HUES6 (cell line): ENCODE measurements at regions not wholly inside any gene's neighbourhood (a gene's known extent, or its start where the extent isn't known, plus 50 kb on each side); places are given as distances from the start of the nearest gene placed in this dataset.

Experiments used
- H3K27ac ChIP-seq: 2 replicates; pipeline ENCODE4 v1.7.0; 2013; ENCODE audit warnings: low read depth, mild to moderate bottlenecking, low read length, inconsistent platforms
- H3K27me3 ChIP-seq: 2 replicates; pipeline ENCODE4 v1.6.1; 2013; ENCODE audit warnings: low read length; ENCODE audit not compliant: control insufficient read depth, insufficient read depth
- H3K36me3 ChIP-seq: 2 replicates; pipeline ENCODE4 v1.6.1; 2013; ENCODE audit warnings: low read length; ENCODE audit not compliant: control insufficient read depth, insufficient read depth
- H3K4me1 ChIP-seq: 2 replicates; pipeline ENCODE4 v1.6.1; 2013; ENCODE audit warnings: low read length; ENCODE audit not compliant: control insufficient read depth, insufficient read depth
- H3K4me3 ChIP-seq: 2 replicates; pipeline ENCODE4 v1.5.1; 2013; ENCODE audit warnings: low read depth, low read length
- H3K9ac ChIP-seq: one replicate; pipeline ENCODE4 v1.6.1; 2013; ENCODE audit warnings: mild to moderate bottlenecking, low read length
- H3K9me3 ChIP-seq: 2 replicates; pipeline ENCODE4 v1.6.1; 2013; ENCODE audit warnings: low read depth, low read length; ENCODE audit not compliant: control insufficient read depth, insufficient read depth

GRCh38 chr4:108488865-108489264 is 131.5 kb upstream of the RPL34 start:
- H3K4me3 ChIP-seq, result no peak overlapping the region
- H3K4me1 ChIP-seq, result no peaks in the 10 kb centered on the region

GRCh38 chr4:108486046-108486445 is 134.3 kb upstream of the RPL34 start:
- no peak overlapping the region for H3K9ac ChIP-seq
- H3K9me3 ChIP-seq, result no peaks in the 10 kb centered on the region
- no peaks in the 10 kb centered on the region for H3K27me3 ChIP-seq
- no peak overlapping the region for H3K27ac ChIP-seq
- no peaks in the 10 kb centered on the region for H3K4me1 ChIP-seq
- no peak overlapping the region for H3K4me3 ChIP-seq
- H3K36me3 ChIP-seq, result no peaks in the 10 kb centered on the region

More at GRCh38 chr4:108488865-108489264, 131.5 kb upstream of the RPL34 start:
- no peaks in the 10 kb centered on the region; the same call in 1 of the 2 replicates for H3K9me3 ChIP-seq
- no peaks in the 10 kb centered on the region for H3K36me3 ChIP-seq
- no peak overlapping the region for H3K9ac ChIP-seq
- no peaks in the 10 kb centered on the region for H3K27me3 ChIP-seq
- no peak overlapping the region for H3K27ac ChIP-seq

GRCh38 chr4:108484187-108484586 is 136.2 kb upstream of the RPL34 start:
- no peak overlapping the region for H3K4me3 ChIP-seq
- H3K9me3 ChIP-seq, result no peaks in the 10 kb centered on the region
- no peaks in the 10 kb centered on the region for H3K36me3 ChIP-seq
- H3K9ac ChIP-seq, result no peak overlapping the region
- H3K4me1 ChIP-seq, result no peaks in the 10 kb centered on the region
- no peaks in the 10 kb centered on the region for H3K27me3 ChIP-seq
- H3K27ac ChIP-seq, result no peak overlapping the region

GRCh38 chr4:108483650-108484049 is 136.7 kb upstream of the RPL34 start:
- no peaks in the 10 kb centered on the region for H3K36me3 ChIP-seq
- no peak overlapping the region for H3K4me3 ChIP-seq
- no peaks in the 10 kb centered on the region for H3K9me3 ChIP-seq
- H3K9ac ChIP-seq, result no peak overlapping the region
- H3K27me3 ChIP-seq, result no peaks in the 10 kb centered on the region
- H3K4me1 ChIP-seq, result no peaks in the 10 kb centered on the region
- no peak overlapping the region for H3K27ac ChIP-seq

GRCh38 chr4:108483079-108483478 is 137.3 kb upstream of the RPL34 start:
- H3K27me3 ChIP-seq, result no peaks in the 10 kb centered on the region
- H3K27ac ChIP-seq, result no peak overlapping the region
- no peaks in the 10 kb centered on the region for H3K9me3 ChIP-seq
- H3K4me1 ChIP-seq, result no peaks in the 10 kb centered on the region
- no peaks in the 10 kb centered on the region for H3K36me3 ChIP-seq
- no peak overlapping the region for H3K4me3 ChIP-seq
- no peak overlapping the region for H3K9ac ChIP-seq

- no peak overlapping the region for H3K27ac ChIP-seq
- no peak overlapping the region for H3K9ac ChIP-seq
- no peaks in the 10 kb centered on the region for H3K36me3 ChIP-seq
- H3K27me3 ChIP-seq, result no peaks in the 10 kb centered on the region
- no peak overlapping the region for H3K4me3 ChIP-seq
- no peaks in the 10 kb centered on the region for H3K4me1 ChIP-seq
- no peaks in the 10 kb centered on the region for H3K9me3 ChIP-seq
These were observed 139.5 kb upstream of the RPL34 start for GRCh38 chr4:108480881-108481280.

- Histone ChIP-seq H3K27me3 (no peaks in the 10 kb centered on the region), H3K36me3 (no peaks in the 10 kb centered on the region), H3K9ac (no peak overlapping the region), H3K4me1 (no peaks in the 10 kb centered on the region), H3K4me3 (no peak overlapping the region), H3K9me3 (no peaks in the 10 kb centered on the region), H3K27ac (no peak overlapping the region)
These were observed 142.8 kb upstream of the RPL34 start for GRCh38 chr4:108477527-108478108.

GRCh38 chr4:108473163-108473720 is 147.1 kb upstream of the RPL34 start:
- Histone ChIP-seq H3K4me3 (no peak overlapping the region), H3K9ac (no peak overlapping the region), H3K36me3 (no peaks in the 10 kb centered on the region)

GRCh38 chr4:108466936-108467902 is 153.2 kb upstream of the RPL34 start:
- H3K27ac ChIP-seq, result no peak overlapping the region
- H3K9ac ChIP-seq, result no peak overlapping the region
- H3K4me1 ChIP-seq, result no peaks in the 10 kb centered on the region
- H3K4me3 ChIP-seq, result no peak overlapping the region
- H3K27me3 ChIP-seq, result no peaks in the 10 kb centered on the region
- H3K36me3 ChIP-seq, result no peaks in the 10 kb centered on the region
- no peaks in the 10 kb centered on the region for H3K9me3 ChIP-seq

More at GRCh38 chr4:108473163-108473720, 147.1 kb upstream of the RPL34 start:
- Histone ChIP-seq H3K9me3 (no peaks in the 10 kb centered on the region), H3K27me3 (no peaks in the 10 kb centered on the region), H3K4me1 (no peaks in the 10 kb centered on the region), H3K27ac (no peak overlapping the region)

- no peak overlapping the region for H3K9ac ChIP-seq
- no peaks in the 10 kb centered on the region for H3K4me1 ChIP-seq
- H3K9me3 ChIP-seq, result no peaks in the 10 kb centered on the region
- H3K36me3 ChIP-seq, result no peaks in the 10 kb centered on the region
- no peak overlapping the region for H3K27ac ChIP-seq
- H3K27me3 ChIP-seq, result no peaks in the 10 kb centered on the region
- no peak overlapping the region for H3K4me3 ChIP-seq
These were observed 154.4 kb upstream of the RPL34 start for GRCh38 chr4:108465886-108466500.

GRCh38 chr4:108458681-108459080 is 161.7 kb upstream of the RPL34 start:
- no peaks in the 10 kb centered on the region for H3K27me3 ChIP-seq
- no peaks in the 10 kb centered on the region for H3K36me3 ChIP-seq
- no peak overlapping the region for H3K9ac ChIP-seq
- H3K4me3 ChIP-seq, result no peak overlapping the region
- no peak overlapping the region for H3K27ac ChIP-seq
- H3K4me1 ChIP-seq, result no peaks in the 10 kb centered on the region
- no peaks in the 10 kb centered on the region for H3K9me3 ChIP-seq
